B cell (primary cell): ENCODE measurements at regions not wholly inside any gene's neighbourhood (a gene's known extent, or its start where the extent isn't known, plus 50 kb on each side); places are given as distances from the start of the nearest gene placed in this dataset.

Experiments
- ATAC-seq: fragments of 200-7000 bp; cut with Tn5 transposase; one replicate; pipeline ENCODE4 v1.10.0; 2021; ENCODE audit warnings: low read depth, mild to moderate bottlenecking, moderate number of reproducible peaks, moderate library complexity
- CTCF ChIA-PET: fragments of 350-600 bp; sonication (Branson Sonifier 250); formaldehyde crosslinking; loops from one replicate; lab custom pipeline; 2021; ENCODE audit warnings: antibody characterized with exemption, inconsistent platforms; lab: Charles Lee
- POLR2A ChIA-PET: fragments of 350-600 bp; sonication (Branson Sonifier 250); formaldehyde crosslinking; loops from one replicate; lab custom pipeline; 2021; ENCODE audit warnings: antibody characterized with exemption; lab: Charles Lee
- DNase-seq: peaks from one replicate; pipeline ENCODE4 v3.0.0; 2013
- H2AFZ ChIP-seq: 2 replicates; pipeline ENCODE4 v1.6.1; 2012; ENCODE audit warnings: mild to moderate bottlenecking, low read depth, low read length; ENCODE audit not compliant: insufficient read depth, poor library complexity, severe bottlenecking
- H3K27ac ChIP-seq, 2 donors: 1 replicate in 1 of 2; 2 replicates in 1 of 2; pipeline ENCODE4 v1.5.1; 2012 to 2013; ENCODE audit warnings: low read length in 2 of 2, mild to moderate bottlenecking in 2 of 2, moderate library complexity in 1 of 2
- H3K27me3 ChIP-seq, 4 experiments: fragments of 200-600 bp in 1 of 4; sonication (generic) in 1 of 4; replicated peaks in 1 of 4; 1 replicate in 2 of 4; 2 replicates in 2 of 4; pipeline versions ENCODE4 v1.6.1 to v1.7.0; 2013 to 2016; ENCODE audit warnings: low read length in 3 of 4, mild to moderate bottlenecking in 2 of 4, mixed read lengths in 1 of 4, moderate library complexity in 1 of 4; ENCODE audit not compliant: insufficient read depth in 4 of 4, control insufficient read depth in 3 of 4; ENCODE audit errors: control extremely low read depth in 1 of 4
- H3K36me3 ChIP-seq, 2 experiments: replicated peaks in 1 of 2; 1 replicate in 1 of 2; 2 replicates in 1 of 2; pipeline versions ENCODE4 v1.6.1 to v1.7.1; 2013; ENCODE audit warnings: low read length in 1 of 2; ENCODE audit not compliant: insufficient read depth in 2 of 2, control insufficient read depth in 1 of 2; ENCODE audit errors: control extremely low read depth in 1 of 2, extremely low read depth in 1 of 2
- H3K4me1 ChIP-seq, 2 donors: fragments of 200-600 bp in 1 of 2; sonication (generic) in 1 of 2; 1 replicate in 1 of 2; 2 replicates in 1 of 2; pipeline versions ENCODE4 v1.5.1 to v1.6.1; 2013 to 2017; ENCODE audit warnings: low read length in 2 of 2; ENCODE audit not compliant: control insufficient read depth in 2 of 2, insufficient read depth in 2 of 2
- H3K4me2 ChIP-seq: replicated peaks from 2 replicates; pipeline ENCODE3; 2012; ENCODE audit warnings: mild to moderate bottlenecking, low read depth, low read length; ENCODE audit not compliant: poor library complexity, severe bottlenecking
- H3K4me3 ChIP-seq, 5 experiments: fragments of 200-600 bp in 1 of 5; sonication (generic) in 1 of 5; 1 replicate in 3 of 5; 2 replicates in 2 of 5; pipeline versions ENCODE4 v1.5.1 to v1.7.0; 2011 to 2016; ENCODE audit warnings: low read length in 4 of 5, mild to moderate bottlenecking in 4 of 5, low read depth in 2 of 5, control low read depth in 1 of 5, moderate library complexity in 1 of 5; ENCODE audit not compliant: insufficient read depth in 1 of 5; ENCODE audit errors: control extremely low read depth in 1 of 5, extremely low read depth in 1 of 5
- H3K79me2 ChIP-seq: fragments of 200-600 bp; sonication (generic); one replicate; pipeline ENCODE4 v1.6.0; 2016; ENCODE audit warnings: low read length; ENCODE audit not compliant: control insufficient read depth, insufficient read depth
- H3K9ac ChIP-seq: fragments of 200-600 bp; sonication (generic); 2 replicates; pipeline ENCODE4 v1.6.1; 2017; ENCODE audit warnings: mild to moderate bottlenecking, low read length, moderate library complexity
- H3K9me3 ChIP-seq, 3 donors: one replicate each; pipeline versions ENCODE4 v1.6.1 to v1.7.1; 2013; ENCODE audit warnings: low read length in 2 of 3; ENCODE audit not compliant: control insufficient read depth in 2 of 3, insufficient read depth in 1 of 3; ENCODE audit errors: control extremely low read depth in 1 of 3
- H4K20me1 ChIP-seq: 2 replicates; pipeline ENCODE4 v1.6.0; 2012; ENCODE audit warnings: mild to moderate bottlenecking, low read length; ENCODE audit not compliant: insufficient read depth, control insufficient read depth, poor library complexity, severe bottlenecking
- H3K27ac Mint-ChIP-seq: one replicate; pipeline ENCODE4 v1.8.0; 2021; ENCODE audit warnings: mixed read lengths
- H3K27me3 Mint-ChIP-seq: one replicate; pipeline ENCODE4 v1.8.0; 2021; ENCODE audit warnings: mixed read lengths
- H3K4me1 Mint-ChIP-seq: one replicate; pipeline ENCODE4 v1.8.0; 2021; ENCODE audit warnings: mixed read lengths
- H3K4me3 Mint-ChIP-seq: one replicate; pipeline ENCODE4 v1.8.0; 2021; ENCODE audit warnings: mixed read lengths
- H3K9me3 Mint-ChIP-seq: one replicate; pipeline ENCODE4 v1.8.0; 2022; ENCODE audit warnings: mixed read lengths; ENCODE audit not compliant: insufficient read depth
- EZH2 ChIP-seq: IDR thresholded peaks from 2 replicates; pipeline ENCODE4 v1.6.1; 2012; ENCODE audit warnings: borderline replicate concordance, low read depth, mild to moderate bottlenecking, moderate library complexity, low read length; ENCODE audit not compliant: insufficient read depth, poor library complexity, severe bottlenecking
- intact Hi-C: fragments of 100-400 bp; cut with micrococcal nuclease; formaldehyde crosslinking; loops from one replicate; pipeline ENCODE4 v1.10.0; 2022
- TF ChIP-seq, protein P1 (sequence below): fragments of 200-600 bp; IDR thresholded peaks from one replicate; pipeline ENCODE4 v1.8.0; 2022; ENCODE audit warnings: antibody characterized with exemption, mild to moderate bottlenecking

DNA sequence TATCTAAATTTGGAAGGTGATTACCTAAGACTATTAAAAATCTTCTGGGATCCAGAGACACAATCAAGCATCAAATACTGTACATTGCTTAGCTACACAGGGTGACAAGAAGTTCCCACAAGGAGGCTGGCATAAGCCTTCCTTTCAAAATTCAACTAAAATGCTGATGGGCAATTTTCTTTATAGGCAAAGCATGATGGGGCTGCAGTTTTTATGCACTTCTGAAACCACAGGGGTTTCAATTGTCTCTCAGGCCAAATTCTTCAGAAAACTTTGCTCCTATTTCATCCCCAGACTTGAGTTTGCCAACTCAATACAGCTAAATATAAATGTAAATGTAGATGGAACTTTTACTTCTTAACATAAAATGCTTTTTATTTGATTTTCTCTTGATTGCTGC, 241.6 kb downstream of the ZPLD1 start:
- Histone ChIP-seq H2AFZ (no peak overlapping the region), H3K4me2 (no peak overlapping the region), H4K20me1 (no peaks in the 10 kb centered on the region), H3K27ac (no peak overlapping the region), H3K9ac (no peak overlapping the region), H3K9me3 (no peaks in the 10 kb centered on the region), H3K27me3 (no peaks in the 10 kb centered on the region), H3K4me1 (peaks cover 0 to 6% of the 10 kb centered on the region in 2 donors), H3K4me3 (no peak overlapping the region), H3K79me2 (no peaks in the 10 kb centered on the region), H3K36me3 (no peaks in the 10 kb centered on the region)
- Mint-ChIP-seq H3K9me3 (no peaks in the 10 kb centered on the region), H3K4me1 (peaks cover 2% of the 10 kb centered on the region), H3K4me3 (no peak overlapping the region), H3K27me3 (peaks cover 12% of the 10 kb centered on the region), H3K27ac (no peak overlapping the region)
- TF ChIP-seq, protein P1, sequence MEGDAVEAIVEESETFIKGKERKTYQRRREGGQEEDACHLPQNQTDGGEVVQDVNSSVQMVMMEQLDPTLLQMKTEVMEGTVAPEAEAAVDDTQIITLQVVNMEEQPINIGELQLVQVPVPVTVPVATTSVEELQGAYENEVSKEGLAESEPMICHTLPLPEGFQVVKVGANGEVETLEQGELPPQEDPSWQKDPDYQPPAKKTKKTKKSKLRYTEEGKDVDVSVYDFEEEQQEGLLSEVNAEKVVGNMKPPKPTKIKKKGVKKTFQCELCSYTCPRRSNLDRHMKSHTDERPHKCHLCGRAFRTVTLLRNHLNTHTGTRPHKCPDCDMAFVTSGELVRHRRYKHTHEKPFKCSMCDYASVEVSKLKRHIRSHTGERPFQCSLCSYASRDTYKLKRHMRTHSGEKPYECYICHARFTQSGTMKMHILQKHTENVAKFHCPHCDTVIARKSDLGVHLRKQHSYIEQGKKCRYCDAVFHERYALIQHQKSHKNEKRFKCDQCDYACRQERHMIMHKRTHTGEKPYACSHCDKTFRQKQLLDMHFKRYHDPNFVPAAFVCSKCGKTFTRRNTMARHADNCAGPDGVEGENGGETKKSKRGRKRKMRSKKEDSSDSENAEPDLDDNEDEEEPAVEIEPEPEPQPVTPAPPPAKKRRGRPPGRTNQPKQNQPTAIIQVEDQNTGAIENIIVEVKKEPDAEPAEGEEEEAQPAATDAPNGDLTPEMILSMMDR, result no peak
- TF ChIP-seq EZH2, result no peak
- ATAC-seq, result no peak
- no peak for DNase-seq
- intact Hi-C loops, result no loop called here
- ChIA-PET CTCF (no interaction called here), POLR2A (no interaction called here)

DNA sequence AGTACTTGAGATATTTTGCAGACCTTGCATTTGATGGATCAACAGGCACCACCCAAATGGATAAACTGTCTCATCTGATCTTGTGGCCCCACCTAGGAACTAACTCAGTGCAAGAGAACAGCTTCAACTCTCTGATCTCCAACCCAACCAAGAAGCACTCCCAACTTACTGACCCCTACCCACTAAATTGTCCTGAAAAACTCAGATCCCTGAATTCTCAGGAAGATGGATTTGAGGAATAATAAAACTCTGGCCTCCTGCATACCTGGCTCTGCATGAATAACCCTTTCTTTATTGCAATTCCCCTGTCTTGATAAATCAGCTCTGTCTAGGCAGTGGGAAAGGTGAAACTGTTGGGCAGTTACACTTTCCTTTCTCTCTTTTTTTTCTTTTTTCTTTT, 247.9 kb downstream of the ZPLD1 start:
- DNase-seq, result no peak
- no peaks in the 10 kb centered on the region for H4K20me1 ChIP-seq
- Mint-ChIP-seq H3K9me3 (no peaks in the 10 kb centered on the region), H3K4me3 (no peak overlapping the region), H3K4me1 (no peaks in the 10 kb centered on the region), H3K27me3 (peaks cover 31% of the 10 kb centered on the region), H3K27ac (no peak overlapping the region)
- TF ChIP-seq, protein P1, result no peak
- no peak for TF ChIP-seq EZH2
- peaks cover 0 to 4% (median 1%) of the 10 kb centered on the region in 4 experiments for H3K27me3 ChIP-seq
- intact Hi-C loops, result no loop called here
- POLR2A ChIA-PET, result no interaction called here
- H3K79me2 ChIP-seq, result no peaks in the 10 kb centered on the region
- H3K36me3 ChIP-seq, result no peaks in the 10 kb centered on the region
- H3K4me3 ChIP-seq, result no peak overlapping the region
- no peaks in the 10 kb centered on the region for H3K4me1 ChIP-seq
- H3K9me3 ChIP-seq, result no peaks in the 10 kb centered on the region
- H3K9ac ChIP-seq, result no peak overlapping the region
- CTCF ChIA-PET, result interaction anchor here (2.9 kb wide), 1 partner anchor 11 kb away, joined by 16 read pairs; no protein-coding TSS in a partner anchor
- H2AFZ ChIP-seq, result no peak overlapping the region
- no peak for ATAC-seq
- H3K27ac ChIP-seq, result no peak overlapping the region
- no peak overlapping the region for H3K4me2 ChIP-seq
